ENCODE measurements at regions not wholly inside any gene's neighbourhood (a gene's known extent, or its start where the extent isn't known, plus 50 kb on each side); places are given as distances from the start of the nearest gene placed in this dataset.
A peak's percentile ranks its signal among the peaks of the same experiment; 100 is the strongest.

- Histone ChIP-seq H3K79me2 (ENCODE audit: insufficient read depth) (no peaks in the 10 kb centered on the region), H3K9me3 (ENCODE audit: low read depth) (no peaks in the 10 kb centered on the region), H3K27me3 (replicated peaks; ENCODE audit: insufficient read depth) (no peaks in the 10 kb centered on the region), H3K4me3 (no peak overlapping the region), H3K9me2 (ENCODE audit: insufficient read depth) (no peaks in the 10 kb centered on the region), H3F3A (ENCODE audit: insufficient read depth) (no peaks in the 10 kb centered on the region), H4K20me1 (ENCODE audit: insufficient read depth) (no peaks in the 10 kb centered on the region), H3K27ac (no peak overlapping the region), H3K4me2 (ENCODE audit: unreplicated experiment) (no peak overlapping the region), H2AFZ (no peak overlapping the region), H3K4me1 (ENCODE audit: insufficient read depth) (no peaks in the 10 kb centered on the region), H3K9ac (no peak overlapping the region), H3K36me3 (ENCODE audit: low read depth) (no peaks in the 10 kb centered on the region)
- TF ChIP-seq EZH2 (IDR thresholded peaks at IDR 0.05; ENCODE audit: insufficient read depth, poor library complexity, severe bottlenecking): no peak
- no peak for TF ChIP-seq EZH2phosphoT487 (IDR thresholded peaks at IDR 0.05; ENCODE audit: insufficient read depth, low read depth)
- no peak for DNase-seq
- in situ Hi-C loops (cut with MboI): no loop called here
These were observed 97.2 kb downstream of the FAM170A start for GRCh38 chr5:119726544-119726943.

- Histone ChIP-seq H3K4me1 (ENCODE audit: insufficient read depth) (no peaks in the 10 kb centered on the region), H4K20me1 (ENCODE audit: insufficient read depth) (no peaks in the 10 kb centered on the region)
- in situ Hi-C loops (cut with MboI): no loop called here
These were observed 110.9 kb downstream of the FAM170A start for GRCh38 chr5:119740225-119740624.

GRCh38 chr5:119741691-119742090 lies 112.3 kb downstream of the FAM170A start:
- H4K20me1 ChIP-seq (ENCODE audit: insufficient read depth): no peaks in the 10 kb centered on the region
- H3K27me3 ChIP-seq (replicated peaks; ENCODE audit: insufficient read depth): no peaks in the 10 kb centered on the region
- H3K27ac ChIP-seq: no peak overlapping the region
- H3K4me3 ChIP-seq: no peak overlapping the region
- H3K79me2 ChIP-seq (ENCODE audit: insufficient read depth): no peaks in the 10 kb centered on the region
- H3K9me3 ChIP-seq (ENCODE audit: low read depth): no peaks in the 10 kb centered on the region
- in situ Hi-C loops (cut with MboI): no loop called here
- H3K4me2 ChIP-seq (ENCODE audit: unreplicated experiment): no peak overlapping the region
- no peak for DNase-seq
- H3K9ac ChIP-seq: no peak overlapping the region
- no peaks in the 10 kb centered on the region for H3K4me1 ChIP-seq (ENCODE audit: insufficient read depth)
- no peak overlapping the region for H2AFZ ChIP-seq
- H3K9me2 ChIP-seq (ENCODE audit: insufficient read depth): no peaks in the 10 kb centered on the region
- H3K36me3 ChIP-seq (ENCODE audit: low read depth): no peaks in the 10 kb centered on the region
- no peaks in the 10 kb centered on the region for H3F3A ChIP-seq (ENCODE audit: insufficient read depth)
- TF ChIP-seq EZH2 (IDR thresholded peaks at IDR 0.05; ENCODE audit: insufficient read depth, poor library complexity, severe bottlenecking) (no peak), EZH2phosphoT487 (IDR thresholded peaks at IDR 0.05; ENCODE audit: insufficient read depth, low read depth) (no peak)

More at GRCh38 chr5:119740225-119740624, 110.9 kb downstream of the FAM170A start:
- Histone ChIP-seq H3K9me2 (ENCODE audit: insufficient read depth) (no peaks in the 10 kb centered on the region), H3K4me2 (ENCODE audit: unreplicated experiment) (no peak overlapping the region), H3K9me3 (ENCODE audit: low read depth) (no peaks in the 10 kb centered on the region), H3K4me3 (no peak overlapping the region), H2AFZ (no peak overlapping the region), H3F3A (ENCODE audit: insufficient read depth) (no peaks in the 10 kb centered on the region), H3K27me3 (replicated peaks; ENCODE audit: insufficient read depth) (no peaks in the 10 kb centered on the region), H3K36me3 (ENCODE audit: low read depth) (no peaks in the 10 kb centered on the region), H3K27ac (no peak overlapping the region), H3K9ac (no peak overlapping the region), H3K79me2 (ENCODE audit: insufficient read depth) (no peaks in the 10 kb centered on the region)
- 34 to 54% methylated on average over 2 of the region's 2 CpGs for WGBS, 2 experiments (ENCODE audit: low coverage in 1 of 2, low lambda C conversion rate in 2 of 2, missing lambda C conversion rate in 2 of 2)
- no peak for DNase-seq
- TF ChIP-seq EZH2 (IDR thresholded peaks at IDR 0.05; ENCODE audit: insufficient read depth, poor library complexity, severe bottlenecking): no peak
- no peak for TF ChIP-seq EZH2phosphoT487 (IDR thresholded peaks at IDR 0.05; ENCODE audit: insufficient read depth, low read depth)

GRCh38 chr5:119742311-119742710 lies 113.0 kb downstream of the FAM170A start:
- Histone ChIP-seq H3K36me3 (ENCODE audit: low read depth) (no peaks in the 10 kb centered on the region), H3K79me2 (ENCODE audit: insufficient read depth) (no peaks in the 10 kb centered on the region), H3K27ac (no peak overlapping the region), H3K4me3 (no peak overlapping the region), H3K4me1 (ENCODE audit: insufficient read depth) (no peaks in the 10 kb centered on the region), H3K4me2 (ENCODE audit: unreplicated experiment) (no peak overlapping the region), H3K27me3 (replicated peaks; ENCODE audit: insufficient read depth) (no peaks in the 10 kb centered on the region), H3K9me2 (ENCODE audit: insufficient read depth) (no peaks in the 10 kb centered on the region), H3K9me3 (ENCODE audit: low read depth) (no peaks in the 10 kb centered on the region), H3K9ac (no peak overlapping the region), H3F3A (ENCODE audit: insufficient read depth) (no peaks in the 10 kb centered on the region), H2AFZ (no peak overlapping the region), H4K20me1 (ENCODE audit: insufficient read depth) (no peaks in the 10 kb centered on the region)
- 47% methylated on average over 4 of the region's 4 CpGs for WGBS, 2 experiments (ENCODE audit: low coverage in 1 of 2, low lambda C conversion rate in 2 of 2, missing lambda C conversion rate in 2 of 2)
- TF ChIP-seq EZH2phosphoT487 (IDR thresholded peaks at IDR 0.05; ENCODE audit: insufficient read depth, low read depth): no peak
- no peak for TF ChIP-seq EZH2 (IDR thresholded peaks at IDR 0.05; ENCODE audit: insufficient read depth, poor library complexity, severe bottlenecking)
- no peak for DNase-seq
- in situ Hi-C loops (cut with MboI): no loop called here

GRCh38 chr5:119743927-119744326 lies 114.6 kb downstream of the FAM170A start:
- TF ChIP-seq EZH2 (IDR thresholded peaks at IDR 0.05; ENCODE audit: insufficient read depth, poor library complexity, severe bottlenecking) (no peak), EZH2phosphoT487 (IDR thresholded peaks at IDR 0.05; ENCODE audit: insufficient read depth, low read depth) (no peak)

More at GRCh38 chr5:119743927-119744326, 114.6 kb downstream of the FAM170A start:
- no peaks in the 10 kb centered on the region for H3F3A ChIP-seq (ENCODE audit: insufficient read depth)
- 0% methylated on average over 1 of the region's 1 CpG for WGBS, 2 experiments (ENCODE audit: low coverage in 1 of 2, low lambda C conversion rate in 2 of 2, missing lambda C conversion rate in 2 of 2)
- in situ Hi-C loops (cut with MboI): no loop called here
- no peaks in the 10 kb centered on the region for H3K79me2 ChIP-seq (ENCODE audit: insufficient read depth)
- no peak overlapping the region for H3K9ac ChIP-seq
- no peaks in the 10 kb centered on the region for H4K20me1 ChIP-seq (ENCODE audit: insufficient read depth)
- no peaks in the 10 kb centered on the region for H3K9me2 ChIP-seq (ENCODE audit: insufficient read depth)
- no peak overlapping the region for H3K4me2 ChIP-seq (ENCODE audit: unreplicated experiment)
- H3K4me3 ChIP-seq: no peak overlapping the region
- H3K4me1 ChIP-seq (ENCODE audit: insufficient read depth): no peaks in the 10 kb centered on the region
- no peaks in the 10 kb centered on the region for H3K36me3 ChIP-seq (ENCODE audit: low read depth)
- H3K27ac ChIP-seq: no peak overlapping the region
- no peaks in the 10 kb centered on the region for H3K9me3 ChIP-seq (ENCODE audit: low read depth)
- DNase-seq: peak; percentile 21
- no peak overlapping the region for H2AFZ ChIP-seq
- H3K27me3 ChIP-seq (replicated peaks; ENCODE audit: insufficient read depth): no peaks in the 10 kb centered on the region

Measured in GM23248 (cell line).